Hepatocyte (in vitro differentiated cells): ENCODE measurements at regions not wholly inside any gene's neighbourhood (a gene's known extent, or its start where the extent isn't known, plus 50 kb on each side); places are given as distances from the start of the nearest gene placed in this dataset.

Source experiments
- DNase-seq: peaks from one replicate; pipeline ENCODE4 v3.0.0-alpha.2; 2016; ENCODE audit warnings: low spot score
- H2AFZ ChIP-seq: fragments of 200-600 bp; sonication (generic); 2 replicates; pipeline ENCODE4 v1.6.0; 2016; ENCODE audit warnings: antibody characterized with exemption, mild to moderate bottlenecking
- H3K27ac ChIP-seq: fragments of 200-600 bp; sonication (generic); 2 replicates; pipeline ENCODE4 v1.5.1; 2016; ENCODE audit warnings: mild to moderate bottlenecking
- H3K27me3 ChIP-seq: fragments of 200-600 bp; sonication (generic); 2 replicates; pipeline ENCODE4 v1.6.1; 2016
- H3K36me3 ChIP-seq: fragments of 200-600 bp; sonication (generic); replicated peaks from 2 replicates; pipeline ENCODE4 v1.5.1; 2016; ENCODE audit warnings: low read depth; ENCODE audit not compliant: insufficient read depth
- H3K4me1 ChIP-seq: fragments of 200-600 bp; sonication (generic); 2 replicates; pipeline ENCODE4 v1.5.1; 2016; ENCODE audit warnings: mild to moderate bottlenecking, moderate library complexity; ENCODE audit not compliant: insufficient read depth
- H3K4me2 ChIP-seq: fragments of 200-600 bp; sonication (generic); 2 replicates; pipeline ENCODE4 v1.6.0; 2016
- H3K4me3 ChIP-seq: fragments of 200-600 bp; sonication (generic); 2 replicates; pipeline ENCODE4 v1.5.1; 2016; ENCODE audit warnings: mild to moderate bottlenecking
- H3K79me2 ChIP-seq: fragments of 200-600 bp; sonication (generic); 2 replicates; pipeline ENCODE4 v1.6.0; 2017; ENCODE audit warnings: mild to moderate bottlenecking
- H3K9me2 ChIP-seq: fragments of 200-600 bp; sonication (generic); replicated peaks from 2 replicates; pipeline ENCODE4 v1.6.0; 2017; ENCODE audit warnings: mild to moderate bottlenecking; ENCODE audit not compliant: insufficient read depth
- H3K9me3 ChIP-seq: fragments of 200-600 bp; sonication (generic); 2 replicates; pipeline ENCODE4 v1.5.1; 2016; ENCODE audit warnings: low read depth, mild to moderate bottlenecking
- H4K20me1 ChIP-seq: fragments of 200-600 bp; sonication (generic); 2 replicates; pipeline ENCODE4 v1.6.0; 2016; ENCODE audit warnings: mild to moderate bottlenecking; ENCODE audit not compliant: insufficient read depth, poor library complexity, severe bottlenecking
- CTCF ChIP-seq: fragments of 200-600 bp; sonication (generic); IDR thresholded peaks from 2 replicates; pipeline ENCODE4 v1.5.1; 2016; ENCODE audit warnings: antibody characterized with exemption, mild to moderate bottlenecking; ENCODE audit not compliant: poor library complexity
- EZH2 ChIP-seq: fragments of 200-600 bp; sonication (generic); IDR thresholded peaks from 2 replicates; pipeline ENCODE4 v1.6.1; 2016; ENCODE audit warnings: antibody characterized with exemption, mild to moderate bottlenecking, borderline replicate concordance
- EZH2phosphoT487 ChIP-seq: fragments of 200-600 bp; sonication (generic); IDR thresholded peaks from one replicate; pipeline ENCODE4 v1.6.1; 2018; ENCODE audit warnings: antibody characterized with exemption, mild to moderate bottlenecking, low read depth, moderate library complexity; ENCODE audit not compliant: unreplicated experiment, severe bottlenecking
- WGBS: methylation state at CpG from one replicate; pipeline ENCODE4 v1.1.6; 2016; ENCODE audit warnings: low lambda C conversion rate; ENCODE audit errors: missing lambda C conversion rate; 5-methylcytosine and 5-hydroxymethylcytosine counted together

- Histone ChIP-seq H4K20me1 (no peaks in the 10 kb centered on the region), H3K4me1 (peaks cover under 1% of the 10 kb centered on the region), H3K27ac (no peak overlapping the region), H3K36me3 (no peaks in the 10 kb centered on the region), H3K9me3 (no peaks in the 10 kb centered on the region), H3K79me2 (peaks cover 1% of the 10 kb centered on the region), H2AFZ (no peak overlapping the region), H3K27me3 (no peaks in the 10 kb centered on the region), H3K9me2 (no peaks in the 10 kb centered on the region), H3K4me2 (no peak overlapping the region), H3K4me3 (no peak overlapping the region)
- 88% methylated on average over 1 of the region's 1 CpG for WGBS
- TF ChIP-seq CTCF = no peak
- TF ChIP-seq EZH2 = no peak
- TF ChIP-seq EZH2phosphoT487 = no peak
- no peak for DNase-seq
These were observed 92.1 kb upstream of the ID2 start for GRCh38 chr2:8589721-8590120.

DNA sequence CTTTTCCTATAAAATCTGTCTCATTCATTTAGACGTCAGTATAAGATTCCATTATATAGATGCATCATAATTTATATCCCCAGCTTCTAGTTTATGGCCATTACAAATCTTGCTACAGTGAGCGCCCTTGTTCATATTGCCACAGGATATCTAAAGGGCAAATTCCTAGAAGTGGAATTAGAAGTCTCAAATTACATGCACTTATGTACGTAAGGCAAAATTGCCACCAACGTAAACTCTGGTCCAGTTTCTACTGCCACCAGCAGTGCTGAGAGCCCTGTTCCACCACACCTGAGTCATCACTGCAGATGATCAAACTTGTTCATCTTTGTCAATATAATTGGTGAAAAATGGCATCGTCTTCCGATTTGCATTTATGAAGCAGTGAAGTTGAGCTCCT lies 90.9 kb upstream of the ID2 start:
- no peak for DNase-seq
- WGBS = 61% methylated on average over 6 of the region's 6 CpGs
- no peak overlapping the region for H3K4me3 ChIP-seq
- no peaks in the 10 kb centered on the region for H3K9me2 ChIP-seq
- no peak overlapping the region for H3K27ac ChIP-seq
- H2AFZ ChIP-seq = no peak overlapping the region
- no peaks in the 10 kb centered on the region for H3K79me2 ChIP-seq
- no peaks in the 10 kb centered on the region for H3K9me3 ChIP-seq
- no peak for TF ChIP-seq EZH2phosphoT487
- no peak overlapping the region for H3K4me2 ChIP-seq
- H3K36me3 ChIP-seq = no peaks in the 10 kb centered on the region
- H3K27me3 ChIP-seq = no peaks in the 10 kb centered on the region
- H3K4me1 ChIP-seq = no peaks in the 10 kb centered on the region
- no peaks in the 10 kb centered on the region for H4K20me1 ChIP-seq

- H4K20me1 ChIP-seq = no peaks in the 10 kb centered on the region
- H3K9me2 ChIP-seq = no peaks in the 10 kb centered on the region
- no peaks in the 10 kb centered on the region for H3K79me2 ChIP-seq
- H3K4me1 ChIP-seq = peaks cover 3% of the 10 kb centered on the region
- H2AFZ ChIP-seq = no peak overlapping the region
- no peaks in the 10 kb centered on the region for H3K27me3 ChIP-seq
- DNase-seq = no peak
- no peak overlapping the region for H3K4me3 ChIP-seq
- H3K4me2 ChIP-seq = no peak overlapping the region
- H3K27ac ChIP-seq = no peak overlapping the region
- TF ChIP-seq EZH2 (no peak), CTCF (no peak), EZH2phosphoT487 (no peak)
- H3K9me3 ChIP-seq = no peaks in the 10 kb centered on the region
- WGBS = 80% methylated on average over 6 of the region's 7 CpGs
- no peaks in the 10 kb centered on the region for H3K36me3 ChIP-seq
These were observed 89.1 kb upstream of the ID2 start for GRCh38 chr2:8592736-8593135.

DNA sequence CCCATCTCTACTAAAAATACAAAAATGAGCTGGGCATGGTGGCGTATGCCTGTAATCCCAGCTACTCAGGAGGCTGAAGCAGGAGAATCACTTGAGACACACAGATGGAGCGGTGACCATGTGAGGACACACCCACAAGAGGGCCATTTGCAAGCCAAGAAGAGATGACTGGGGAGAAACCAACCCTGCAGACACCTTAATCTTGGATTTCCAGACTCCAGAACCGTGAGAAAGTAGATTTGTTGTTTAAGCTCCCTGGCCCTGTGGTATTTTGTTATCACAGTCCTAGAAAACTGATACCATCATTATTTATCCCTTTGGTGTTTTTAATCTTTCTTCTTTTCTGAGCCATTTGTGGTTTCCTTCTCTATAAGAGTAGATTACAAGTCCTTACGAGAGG lies 88.6 kb upstream of the ID2 start:
- no peaks in the 10 kb centered on the region for H4K20me1 ChIP-seq
- no peak overlapping the region for H2AFZ ChIP-seq
- no peak for DNase-seq
- H3K9me3 ChIP-seq = no peaks in the 10 kb centered on the region
- TF ChIP-seq CTCF = no peak
- TF ChIP-seq EZH2phosphoT487 = no peak
- no peaks in the 10 kb centered on the region for H3K36me3 ChIP-seq
- 84% methylated on average over 4 of the region's 4 CpGs for WGBS
- H3K9me2 ChIP-seq = no peaks in the 10 kb centered on the region
- peaks cover 6% of the 10 kb centered on the region for H3K4me1 ChIP-seq
- H3K27ac ChIP-seq = no peak overlapping the region
- no peaks in the 10 kb centered on the region for H3K79me2 ChIP-seq
- H3K4me2 ChIP-seq = no peak overlapping the region
- no peak overlapping the region for H3K4me3 ChIP-seq
- H3K27me3 ChIP-seq = no peaks in the 10 kb centered on the region
